NCI-H524 (cell line): ENCODE measurements at regions not wholly inside any gene's neighbourhood (a gene's known extent, or its start where the extent isn't known, plus 50 kb on each side); places are given as distances from the start of the nearest gene placed in this dataset.
A peak's percentile ranks its signal among the peaks of the same experiment; 100 is the strongest.

ENCODE experiments used
- DNase-seq, 2 experiments: peaks; one replicate each; lab custom pipeline; 2025; lab: John Stamatoyannopoulos, UW

DNA sequence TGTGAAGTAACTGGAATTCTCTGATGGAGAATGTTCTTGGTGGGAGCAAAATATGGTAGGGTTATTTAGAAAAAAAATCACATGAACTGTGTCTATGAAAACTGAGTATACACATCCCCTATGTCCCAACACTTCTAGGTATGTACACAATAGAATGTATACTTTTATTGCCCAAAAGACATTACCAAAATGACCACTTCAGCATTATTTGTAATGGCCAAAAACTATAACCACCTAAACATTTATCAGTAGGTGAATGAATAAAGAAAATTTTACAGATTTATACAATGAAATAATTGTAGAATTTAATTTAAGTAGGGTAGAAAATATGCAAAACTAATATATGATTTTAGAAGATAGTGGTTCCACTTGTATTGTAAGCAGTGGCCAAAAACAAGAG lies 462.8 kb downstream of the KCNJ3 start:
- no peak for DNase-seq

DNA sequence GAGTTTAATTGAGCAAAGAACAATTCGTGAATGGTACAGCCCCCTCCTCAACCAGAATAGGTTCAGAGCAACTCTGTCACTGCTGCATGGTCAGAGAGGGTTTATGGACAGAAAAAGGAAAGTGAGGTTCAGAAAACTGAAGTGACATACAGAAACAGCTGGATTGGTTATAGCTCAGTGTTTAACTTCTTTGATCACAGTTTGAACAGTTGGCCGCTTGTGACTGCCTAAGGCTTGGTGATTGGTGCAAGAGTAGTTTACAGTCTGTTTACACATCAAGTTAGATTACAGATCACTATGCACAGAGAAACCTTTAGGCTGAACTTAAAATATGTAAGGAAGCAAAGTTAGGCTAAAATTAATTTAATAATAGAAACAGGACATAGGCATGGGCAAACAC lies 459.2 kb downstream of the KCNJ3 start:
- DNase-seq, result no peak

DNA sequence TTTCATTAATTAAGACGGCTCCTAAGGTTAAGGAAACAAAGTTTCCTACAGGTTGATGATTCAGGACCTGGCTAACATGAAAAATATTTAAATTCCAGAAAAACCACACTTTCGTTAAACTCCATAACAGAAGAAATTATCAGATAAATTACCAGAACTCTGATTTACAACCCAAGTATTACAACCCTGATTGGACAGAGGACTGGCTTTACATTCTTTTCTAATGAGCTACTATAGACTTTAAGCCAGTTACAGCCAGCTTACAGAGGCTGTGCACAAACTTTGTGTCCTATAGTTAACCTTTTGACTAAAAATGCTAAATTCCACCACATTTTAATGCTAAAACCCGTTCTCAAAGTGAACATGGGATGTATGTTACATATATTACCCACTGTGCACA lies 458.6 kb downstream of the KCNJ3 start:
- no peak for DNase-seq

DNA sequence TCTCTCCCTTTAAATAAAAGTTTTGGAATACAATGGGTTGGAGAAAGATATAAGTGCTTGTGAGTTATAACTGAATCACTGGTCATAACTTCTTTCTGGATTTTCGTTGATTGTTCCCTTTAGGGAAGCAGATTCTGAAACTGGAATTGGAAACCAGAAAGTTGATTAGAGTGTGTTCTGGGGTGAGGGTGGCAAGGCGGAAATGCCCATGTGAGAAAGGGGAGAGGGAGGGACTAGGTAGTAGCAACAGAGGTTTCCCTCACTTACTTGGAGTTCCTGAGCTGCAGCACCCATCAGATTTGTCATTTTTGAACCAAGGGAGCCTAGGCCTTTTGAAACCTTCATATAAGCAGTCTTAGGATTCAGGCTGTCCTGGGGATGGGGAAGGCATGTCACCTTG lies 453.4 kb downstream of the KCNJ3 start:
- no peak for DNase-seq

DNA sequence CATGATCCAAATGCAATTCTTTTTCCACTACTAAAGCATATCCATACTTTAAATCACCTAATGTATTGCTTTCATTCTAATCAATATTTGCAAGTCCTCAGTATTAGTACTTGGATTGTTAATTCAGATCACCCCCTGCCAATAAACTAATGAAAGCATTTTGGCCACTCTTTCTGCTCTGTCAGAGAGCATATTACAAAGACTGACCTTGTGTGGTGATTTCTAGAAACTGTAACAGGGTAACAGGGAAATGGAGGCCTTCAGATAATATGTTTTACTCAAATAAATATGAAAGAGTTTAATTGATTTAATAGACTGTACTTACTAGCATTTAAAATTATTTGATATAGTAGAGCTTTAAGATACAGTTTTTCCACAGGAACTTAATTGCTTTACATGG lies 453.0 kb downstream of the KCNJ3 start:
- no peak for DNase-seq

DNA sequence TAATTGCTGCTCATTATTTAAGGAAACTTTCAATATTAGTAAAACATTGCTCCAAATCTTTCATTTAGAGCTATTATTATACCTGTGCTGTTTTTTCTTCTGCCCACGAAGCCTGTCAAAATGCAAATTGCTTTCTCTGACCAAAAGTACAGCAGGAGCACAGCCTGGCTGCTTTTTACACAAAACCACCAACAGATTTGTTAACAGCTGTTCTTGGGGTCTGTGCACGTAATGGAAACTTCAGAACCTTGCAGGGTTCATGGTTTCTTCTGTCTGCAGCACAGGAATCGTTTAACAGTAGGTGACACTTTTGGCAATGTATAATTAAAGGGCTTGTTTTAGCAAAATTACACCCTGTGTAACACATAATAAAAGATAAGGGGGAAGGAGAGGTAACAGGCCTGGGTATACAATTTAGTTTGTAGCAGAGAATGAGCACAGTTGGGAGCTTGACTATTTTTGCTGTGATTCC lies 447.3 kb downstream of the KCNJ3 start:
- DNase-seq, result peak; percentile 75 to 91

DNA sequence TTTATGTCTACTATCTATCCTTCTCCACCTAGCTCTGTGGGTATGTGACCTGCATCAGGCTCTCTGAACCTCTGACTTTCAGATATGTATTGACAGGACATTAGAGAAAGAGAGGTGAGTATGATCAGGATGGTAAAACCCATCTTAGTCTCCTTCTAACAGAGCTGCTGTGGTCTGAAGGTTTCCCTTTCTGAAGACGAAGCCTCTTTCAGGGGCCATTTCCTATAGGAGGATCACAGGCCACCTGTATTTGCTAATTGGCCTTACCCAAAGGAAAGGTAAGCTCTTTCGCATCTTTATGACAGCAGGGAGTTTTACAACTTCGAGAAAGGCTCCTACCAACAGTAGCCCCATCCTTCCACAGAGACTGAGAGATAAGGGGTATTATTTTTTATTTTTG lies 442.9 kb downstream of the KCNJ3 start:
- DNase-seq, result peak in 1 of 2 experiments; percentile 48

DNA sequence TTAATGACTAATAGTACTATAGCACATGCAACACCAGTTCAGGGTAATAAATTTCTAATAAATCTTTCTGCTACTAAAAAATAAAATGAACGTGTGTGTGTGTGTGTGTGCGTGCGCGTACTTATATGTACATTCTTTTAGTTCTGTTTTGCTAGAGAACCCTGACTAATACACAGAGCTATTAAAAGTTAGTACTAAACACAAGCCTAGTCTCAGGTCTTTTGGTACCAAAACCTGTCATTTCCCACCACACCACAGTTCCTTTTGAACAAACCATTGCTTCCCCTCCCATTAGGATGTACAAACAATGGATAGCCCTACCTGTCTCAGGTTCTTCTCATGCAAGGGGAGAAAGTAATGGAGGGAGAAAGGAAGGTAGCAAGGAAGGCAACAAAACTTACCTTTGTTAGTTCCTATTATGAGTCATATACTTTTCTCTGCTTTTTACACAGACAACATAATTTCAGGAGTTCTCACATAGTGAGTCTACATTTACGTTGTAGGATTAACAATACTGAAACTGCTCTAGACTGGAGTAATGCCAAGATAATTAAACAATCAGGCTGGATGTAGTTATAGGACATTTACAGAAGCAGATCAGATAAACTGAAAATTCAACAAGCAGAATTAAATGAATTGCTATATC lies 427.2 kb downstream of the KCNJ3 start:
- no peak for DNase-seq

DNA sequence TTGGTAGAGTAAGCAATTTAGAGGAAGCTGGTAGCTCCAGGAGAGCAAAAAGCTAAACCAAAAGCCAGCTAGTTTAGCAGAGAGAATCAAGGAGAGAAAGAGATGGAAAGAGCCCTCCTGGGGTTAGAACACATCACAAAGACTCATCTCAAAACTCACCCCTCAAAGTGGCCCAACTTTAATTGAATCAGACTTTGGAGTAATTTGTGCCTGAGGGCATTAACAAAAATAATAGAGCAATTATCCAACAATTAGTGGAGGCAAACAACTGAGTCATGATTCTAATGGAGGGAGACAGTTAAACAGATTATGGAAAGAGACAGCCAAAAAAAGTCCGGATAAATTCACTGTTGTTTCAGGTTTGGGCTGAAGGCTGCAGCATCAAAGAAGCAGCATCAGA lies 417.4 kb downstream of the KCNJ3 start:
- DNase-seq, result no peak

DNA sequence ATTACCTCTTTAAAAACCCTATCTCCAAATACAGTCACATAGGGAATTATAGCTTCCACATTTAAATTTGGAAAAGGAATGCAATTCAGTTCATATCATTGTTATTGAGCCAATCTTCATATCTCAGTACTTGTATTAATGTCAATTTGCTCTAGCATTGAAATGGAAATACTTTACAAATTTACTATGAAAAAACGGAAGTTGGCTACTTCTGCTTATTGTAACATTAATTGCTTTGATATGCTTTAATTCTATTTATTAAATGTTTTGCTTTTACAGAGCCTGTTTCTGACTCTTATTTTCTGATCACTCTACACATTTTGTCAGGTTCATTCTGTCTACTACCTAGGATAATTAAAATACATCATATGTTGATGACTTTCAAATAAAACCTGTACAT lies 412.6 kb downstream of the KCNJ3 start:
- no peak for DNase-seq

DNA sequence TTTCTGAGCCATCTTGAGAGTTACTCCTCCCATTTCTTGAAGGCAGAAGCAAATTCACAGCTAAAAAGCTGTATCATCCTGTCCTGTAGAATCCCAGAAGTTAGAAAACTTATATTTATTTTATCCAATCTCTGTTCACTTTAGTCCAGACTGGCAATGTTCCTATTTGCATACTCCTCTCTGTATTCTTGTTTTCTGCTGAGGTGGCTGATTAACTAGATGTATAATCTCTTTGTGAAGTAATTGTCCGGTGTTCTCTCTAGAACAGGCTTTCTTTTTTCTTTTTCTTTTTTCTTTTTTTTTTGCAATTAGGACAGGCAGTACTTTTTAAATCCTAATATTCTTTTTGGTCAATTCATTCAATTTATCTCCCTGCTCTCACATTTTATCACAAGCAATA lies 411.0 kb downstream of the KCNJ3 start:
- no peak for DNase-seq

DNA sequence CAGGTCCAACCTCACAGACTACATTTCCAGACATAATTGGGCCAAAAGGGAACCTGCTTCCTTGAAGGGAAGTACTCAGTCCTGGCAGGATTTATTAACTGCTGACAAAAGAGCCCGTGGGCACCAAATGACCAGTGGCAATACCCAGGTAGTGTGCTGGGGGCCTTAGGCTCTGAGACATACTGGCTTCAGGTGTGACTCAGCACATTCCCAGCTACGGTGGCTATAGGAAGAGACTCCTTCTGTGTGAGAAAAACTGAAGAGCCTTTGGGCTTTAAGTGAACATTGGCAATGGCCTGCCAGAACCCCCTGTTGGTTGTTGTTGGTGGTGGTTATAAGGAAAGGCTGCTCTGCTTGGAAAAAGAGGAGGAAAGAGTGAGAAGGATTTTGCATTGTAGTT lies 401.8 kb downstream of the KCNJ3 start:
- no peak for DNase-seq

DNA sequence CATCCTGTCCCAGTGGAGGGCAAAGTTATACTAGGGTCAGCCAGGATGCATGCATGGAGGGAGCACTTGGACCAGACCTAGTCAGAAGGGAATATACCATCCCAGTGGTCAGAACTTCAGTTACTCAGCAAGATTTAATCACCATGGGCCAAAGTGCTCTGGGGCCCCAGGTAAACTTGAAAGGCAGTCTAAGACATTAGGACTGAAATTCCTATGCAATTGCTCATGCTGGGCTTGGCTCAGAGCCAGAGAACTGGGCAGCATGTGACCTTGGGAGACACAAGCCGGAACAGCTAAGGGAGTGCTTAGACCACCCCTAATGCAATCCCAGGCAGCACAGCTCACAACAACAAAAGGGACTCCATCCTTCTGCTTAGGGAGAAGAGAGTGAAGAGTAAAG lies 401.3 kb downstream of the KCNJ3 start:
- DNase-seq, result no peak

DNA sequence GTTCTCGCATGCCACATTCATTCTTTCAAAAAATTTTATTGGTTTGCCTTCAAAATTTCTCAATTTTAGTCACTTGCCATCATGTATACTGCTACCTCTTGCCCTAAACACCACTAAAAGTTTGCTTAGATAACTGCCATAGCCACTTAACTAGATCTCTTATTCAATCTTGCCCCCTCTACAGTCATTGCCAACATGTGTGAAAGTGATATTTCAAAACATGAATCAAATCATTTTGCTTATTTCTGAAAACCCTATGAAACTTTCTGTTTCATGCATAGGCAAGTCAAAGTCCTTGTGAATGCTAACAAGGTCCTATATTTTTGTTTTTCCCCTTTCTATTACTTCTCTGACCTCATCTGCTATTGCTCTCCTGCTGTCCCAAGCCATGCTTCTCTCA lies 397.1 kb downstream of the KCNJ3 start:
- no peak for DNase-seq

DNA sequence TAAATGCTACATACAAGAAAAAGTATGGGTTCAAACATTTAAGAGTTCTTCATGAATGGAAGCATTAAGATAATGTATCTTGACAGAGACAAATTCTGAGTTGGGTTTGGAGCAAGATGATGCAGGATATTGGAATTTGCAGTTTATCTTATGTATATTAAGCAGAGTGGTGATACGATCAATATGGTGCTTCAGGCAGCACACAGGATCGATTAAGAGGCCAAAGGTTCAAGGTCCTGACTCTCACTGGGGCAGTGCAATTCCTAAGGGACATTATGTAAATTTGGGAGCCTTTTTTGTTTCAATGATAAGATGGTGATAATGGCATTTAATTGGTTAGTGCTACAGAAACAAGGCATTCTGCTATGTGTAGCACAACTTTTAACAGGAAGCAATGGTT lies 381.9 kb downstream of the KCNJ3 start:
- DNase-seq, result no peak

DNA sequence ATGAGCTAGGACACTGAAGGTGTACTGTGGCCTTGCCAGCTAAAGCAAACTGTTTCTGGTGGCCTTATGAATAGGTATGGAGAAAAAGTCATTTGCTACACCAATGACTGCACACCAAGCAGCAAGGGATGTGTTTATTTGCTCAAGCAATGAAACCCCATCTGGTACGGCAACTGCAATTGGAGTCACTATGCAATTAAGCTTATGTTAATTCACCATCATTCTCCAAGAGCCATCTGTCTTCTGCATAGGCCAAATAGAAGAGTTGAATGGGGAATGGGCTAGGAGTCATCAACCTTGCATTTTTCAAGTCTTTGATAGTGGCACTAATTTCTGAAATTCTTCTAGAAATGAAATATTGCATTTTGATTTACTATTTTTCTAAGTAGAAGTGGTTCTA lies 372.0 kb downstream of the KCNJ3 start:
- DNase-seq, result peak; percentile 92 to 95

DNA sequence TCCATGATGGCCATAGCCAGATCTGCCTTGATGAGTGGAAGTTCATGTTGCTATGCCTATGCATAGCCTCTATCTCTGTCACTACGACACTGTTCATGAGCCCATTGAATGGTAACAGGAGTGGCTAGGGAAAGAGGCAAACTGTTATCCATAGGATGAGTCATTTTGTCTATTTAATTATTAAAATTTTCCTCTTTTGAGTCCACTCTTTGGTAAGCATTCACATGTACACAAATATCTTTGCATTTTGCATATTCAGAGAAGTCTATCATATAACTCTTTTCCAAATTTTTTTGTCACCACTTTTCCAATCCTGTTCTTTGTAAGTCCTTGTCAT lies 364.4 kb downstream of the KCNJ3 start:
- DNase-seq, result no peak

DNA sequence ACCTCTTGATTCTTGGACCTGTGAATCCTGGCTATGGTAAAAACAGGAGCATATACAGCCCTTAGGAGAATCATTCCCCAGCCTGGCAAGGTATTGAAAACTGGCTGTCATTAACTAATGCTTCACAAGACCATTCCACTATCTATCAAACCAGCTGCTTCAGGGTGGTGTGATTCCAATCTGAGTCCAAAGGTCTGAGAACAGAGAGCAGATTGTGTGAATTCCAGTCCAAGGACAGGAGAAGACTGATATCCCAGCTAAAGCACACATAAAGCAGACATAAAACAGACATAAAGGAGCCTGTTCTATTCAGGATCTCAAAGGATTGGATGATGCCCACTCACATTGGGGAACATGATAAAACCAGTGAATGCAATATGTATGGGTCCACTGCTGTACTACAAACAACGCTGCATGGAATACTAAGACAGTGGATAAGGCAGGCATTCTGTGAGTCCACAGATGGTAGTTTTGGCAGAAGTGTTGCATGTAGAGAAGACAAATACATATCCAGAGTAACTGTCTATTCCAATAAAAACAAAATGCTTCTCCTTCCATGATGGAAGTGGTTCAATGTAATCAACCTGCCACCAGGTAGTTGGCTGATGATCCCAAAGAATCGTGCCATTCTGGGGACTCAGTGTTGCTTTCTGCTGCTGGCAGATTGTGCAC lies 363.9 kb downstream of the KCNJ3 start:
- DNase-seq, result no peak

DNA sequence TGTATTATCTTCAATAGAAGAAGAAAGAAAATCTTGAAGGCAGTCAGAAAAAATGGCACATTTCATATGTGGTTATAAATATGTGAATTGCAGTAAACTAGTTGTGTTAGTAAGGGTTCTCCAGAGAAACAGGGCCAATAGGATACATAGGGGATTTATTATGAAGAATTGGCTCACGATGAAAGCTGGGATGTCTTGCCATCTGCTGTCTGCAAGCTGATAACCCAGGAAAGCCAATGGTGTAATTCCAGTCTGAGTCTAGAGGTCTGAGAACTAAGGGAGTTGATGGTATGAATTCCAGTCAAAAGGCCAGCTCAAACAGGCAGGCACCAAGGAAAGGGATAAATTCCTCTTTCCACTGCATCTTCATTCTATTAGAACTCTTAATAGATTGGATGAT lies 362.4 kb downstream of the KCNJ3 start:
- peak; percentile 44 to 81 for DNase-seq

DNA sequence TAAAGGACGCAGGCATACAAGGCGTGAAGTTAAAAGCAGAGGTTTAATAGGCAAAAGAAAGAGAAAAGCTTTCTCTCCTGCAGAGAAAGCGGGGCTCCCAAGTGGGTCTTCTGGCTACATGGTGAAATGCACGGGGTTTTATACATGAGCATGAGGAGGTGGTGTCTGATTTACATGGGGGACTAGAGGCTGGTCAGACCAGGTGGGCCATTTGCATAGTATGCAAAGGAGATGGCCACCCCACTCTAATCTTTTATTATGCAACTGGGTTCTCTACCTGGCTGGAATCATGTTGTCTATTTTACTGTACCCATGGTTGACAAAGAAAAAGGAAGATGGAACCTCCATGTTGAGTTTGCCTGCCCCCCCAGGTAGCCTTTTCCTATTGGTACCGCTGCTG lies 356.2 kb downstream of the KCNJ3 start:
- no peak for DNase-seq

DNA sequence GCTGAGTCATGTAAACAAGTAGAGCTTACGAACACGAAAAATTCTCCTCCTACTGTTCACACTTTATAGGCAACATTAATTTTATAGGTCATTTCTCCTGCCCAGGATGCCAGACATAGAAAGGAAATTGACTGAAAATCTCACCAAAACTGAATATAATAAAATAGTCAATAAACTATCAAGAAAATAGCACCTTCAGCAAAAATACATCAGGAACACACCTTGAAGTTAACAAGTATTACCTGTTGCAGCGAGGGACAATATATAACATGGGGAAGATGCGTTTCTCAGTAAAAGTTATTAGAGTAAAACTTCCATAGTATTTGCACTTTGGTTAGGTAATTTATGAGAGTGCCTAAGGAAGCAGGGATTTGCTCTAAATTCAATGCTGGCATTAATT lies 344.6 kb downstream of the KCNJ3 start:
- no peak for DNase-seq

DNA sequence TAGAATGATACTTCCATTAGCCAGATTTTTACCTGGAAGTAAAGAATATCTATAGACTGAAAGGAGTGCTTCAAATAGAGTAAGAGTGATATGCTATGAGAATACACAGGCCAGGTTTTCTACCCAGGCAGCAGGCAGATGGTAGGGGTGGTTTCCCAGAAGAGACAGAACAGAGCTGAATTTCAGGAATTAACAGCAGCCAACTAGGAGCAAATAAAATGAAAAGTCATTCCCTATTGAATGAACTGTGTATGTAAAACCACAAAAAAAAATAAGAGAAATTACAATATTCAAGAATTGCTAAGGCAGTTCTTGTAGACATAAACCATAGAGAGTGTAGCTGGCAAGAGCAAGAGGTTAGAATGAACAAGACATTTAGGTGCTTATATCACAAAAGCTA lies 336.8 kb downstream of the KCNJ3 start:
- DNase-seq, result no peak

DNA sequence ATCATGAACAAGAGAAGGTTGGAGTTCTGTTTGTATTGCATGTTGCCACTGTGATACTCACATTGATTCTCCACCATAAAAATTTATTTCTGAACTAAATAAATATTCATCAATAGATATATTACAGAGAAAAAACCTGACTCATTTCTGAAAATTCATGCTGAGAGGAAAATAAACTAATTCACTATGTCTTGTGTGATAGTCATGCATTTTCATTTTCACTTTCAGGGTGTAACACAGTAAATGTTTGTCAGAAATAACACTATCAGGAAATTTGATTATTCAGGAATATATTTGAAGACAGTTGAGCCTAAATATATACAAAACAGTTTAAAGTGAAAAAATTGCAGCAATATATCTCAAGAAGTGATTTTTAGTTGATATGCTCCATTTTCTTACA lies 335.2 kb downstream of the KCNJ3 start:
- DNase-seq, result no peak

DNA sequence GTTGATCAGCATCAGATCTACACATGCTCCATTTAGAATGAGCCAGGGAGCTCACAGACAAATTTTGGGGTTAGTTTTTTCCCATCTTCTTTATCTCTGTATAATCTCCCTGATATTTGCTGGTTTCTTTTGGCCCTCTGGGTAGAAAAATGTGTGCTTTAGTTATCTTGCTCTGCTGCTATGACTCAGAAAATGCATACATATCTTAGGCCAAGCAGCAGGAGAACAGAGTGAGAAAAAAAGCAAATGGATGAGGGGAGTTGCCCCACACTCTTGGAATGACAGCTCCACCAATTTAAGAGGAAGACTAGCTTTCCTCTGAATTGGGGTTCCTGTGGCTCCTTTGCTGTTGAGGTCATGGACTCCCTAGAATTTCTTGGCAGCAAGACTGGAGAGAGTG lies 331.8 kb downstream of the KCNJ3 start:
- no peak for DNase-seq
